ENCODE measurements at regions not wholly inside any gene's neighbourhood (a gene's known extent, or its start where the extent isn't known, plus 50 kb on each side); places are given as distances from the start of the nearest gene placed in this dataset.
"Not testable (repeated sequence)": the region's sequence is repeated elsewhere in the genome, so short reads cannot be mapped to it uniquely, and the experiment has no call there.

DNA sequence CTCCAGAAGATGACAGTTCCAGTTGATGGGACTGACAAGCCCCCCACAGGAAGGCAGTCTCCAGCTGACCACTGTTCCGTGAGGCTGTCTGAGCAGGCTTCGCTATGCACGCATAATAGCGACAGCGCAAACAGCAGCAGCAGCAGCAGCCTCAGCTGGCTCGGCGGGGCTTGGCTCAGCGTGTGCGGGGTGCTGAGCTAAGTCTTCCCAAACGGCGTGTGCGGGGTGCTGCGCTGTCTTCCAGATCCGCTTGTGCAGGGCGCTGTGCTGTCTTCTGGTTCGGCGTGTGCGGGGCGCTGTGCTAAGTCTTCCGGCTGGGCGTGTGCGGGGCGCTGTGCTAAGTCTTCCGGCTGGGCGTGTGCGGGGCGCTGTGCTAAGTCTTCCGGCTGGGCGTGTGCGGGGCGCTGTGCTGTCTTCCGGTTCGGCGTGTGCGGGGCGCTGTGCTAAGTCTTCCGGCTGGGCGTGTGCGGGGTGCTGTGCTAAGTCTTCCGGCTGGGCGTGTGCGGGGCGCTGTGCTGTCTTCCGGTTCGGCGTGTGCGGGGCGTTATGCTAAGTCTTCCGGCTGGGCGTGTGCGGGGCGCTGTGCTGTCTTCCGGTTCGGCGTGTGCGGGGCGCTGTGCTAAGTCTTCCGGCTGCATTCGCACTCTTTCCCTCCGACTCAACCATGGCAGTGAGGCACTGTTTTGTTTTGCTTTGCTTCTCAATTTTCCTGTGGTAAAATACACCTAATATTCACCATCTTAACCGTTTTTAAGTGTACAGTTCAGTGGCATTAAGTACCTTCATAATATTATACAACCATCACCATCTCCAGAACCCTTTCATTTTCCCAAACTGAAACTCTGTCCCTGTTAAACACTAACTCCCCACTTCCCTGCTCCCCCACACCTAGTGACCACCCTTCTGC, 156.1 kb downstream of the BMP7 start:
- not testable (repeated sequence) for DNase-seq

DNA sequence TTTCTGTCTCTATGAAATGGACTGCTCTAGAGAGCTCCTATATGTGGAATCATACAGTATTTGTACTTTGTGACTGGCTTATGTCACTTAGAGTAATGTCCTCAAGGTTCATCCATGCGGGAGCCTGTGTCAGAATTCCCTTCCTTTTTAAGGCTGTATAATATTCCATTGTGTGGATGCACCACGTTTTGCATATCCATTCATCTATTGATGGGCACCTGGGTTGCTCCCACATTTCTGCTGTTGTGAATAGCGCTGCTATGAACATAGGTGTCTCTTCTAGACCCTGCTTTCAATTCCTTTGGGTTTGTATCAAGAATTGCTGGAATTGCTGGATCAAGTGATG, 155.4 kb downstream of the BMP7 start:
- DNase-seq, result no peak

DNA sequence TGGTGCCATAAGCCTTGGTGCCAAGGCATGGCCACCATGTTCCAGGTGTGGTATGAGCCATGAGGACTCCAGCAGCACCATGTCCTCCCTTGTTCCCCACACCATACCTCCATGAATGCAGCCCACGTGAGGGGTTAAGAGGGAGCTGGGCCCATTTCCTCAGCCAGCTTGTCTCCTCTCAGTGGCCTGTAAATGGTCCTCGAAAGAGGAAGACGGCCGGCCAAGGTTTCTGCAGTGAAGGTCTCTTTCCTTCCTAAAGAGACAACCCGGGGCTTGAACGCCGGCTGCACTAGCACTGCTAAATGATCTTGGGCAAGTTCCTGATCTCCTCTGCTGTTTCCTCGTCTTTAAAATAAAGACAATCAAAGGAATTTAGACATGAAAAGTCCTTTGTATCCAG, 154.0 kb downstream of the BMP7 start:
- no peak for DNase-seq

DNA sequence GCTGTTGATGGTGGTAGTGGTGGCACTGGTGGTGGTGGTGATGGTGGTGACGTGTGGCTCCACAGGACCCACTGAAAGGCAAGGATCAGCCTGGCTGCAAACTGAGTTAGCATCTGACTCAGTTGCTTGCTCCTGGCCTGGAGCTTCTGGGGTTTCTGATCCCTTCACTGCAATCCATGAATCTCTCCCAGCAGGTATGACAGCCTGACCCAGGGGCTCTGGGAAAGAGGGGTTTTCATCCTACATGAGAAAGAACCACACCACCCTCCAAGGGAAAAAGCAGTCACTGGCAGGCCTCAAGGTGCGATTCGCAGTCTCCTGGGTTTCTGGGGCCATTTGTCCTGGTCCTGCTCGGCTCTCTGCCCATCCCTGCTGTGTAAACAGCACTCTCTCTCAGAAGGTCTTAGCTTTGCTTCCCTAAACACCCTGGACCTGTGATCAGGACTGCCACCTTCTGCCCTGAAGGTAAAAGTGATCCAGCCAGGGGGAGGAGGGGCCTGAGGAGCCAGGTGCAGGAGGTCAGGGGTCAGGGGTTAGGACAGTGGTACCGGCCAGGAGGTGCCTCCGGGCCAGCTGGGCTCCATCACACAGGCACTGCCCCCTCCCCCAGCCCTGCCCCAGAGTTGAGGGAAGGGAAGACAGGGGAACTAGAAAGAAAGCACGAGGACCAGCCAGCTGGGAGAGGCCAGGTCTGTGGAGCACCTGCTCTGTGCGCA, 152.0 kb downstream of the BMP7 start:
- DNase-seq, result no peak

DNA sequence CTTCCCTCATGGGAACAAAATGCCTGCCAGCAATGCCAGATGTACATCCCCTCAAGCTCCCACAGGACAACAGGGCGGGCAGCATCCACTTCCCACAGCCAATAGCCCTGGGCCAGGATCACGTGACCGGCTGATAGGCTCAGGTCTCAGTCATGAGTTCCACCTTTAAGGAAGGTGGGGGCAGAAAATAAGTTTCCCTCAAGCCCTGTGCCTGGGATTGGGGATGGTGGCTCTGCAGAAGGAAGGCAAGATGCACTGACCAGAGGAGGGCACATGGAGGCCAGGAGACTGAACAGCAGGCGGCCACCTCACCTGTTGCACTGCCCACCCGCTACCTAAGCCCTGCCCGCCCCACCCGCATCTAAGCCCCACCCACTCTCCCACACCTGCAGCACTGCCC, 149.1 kb downstream of the BMP7 start:
- DNase-seq, result no peak

DNA sequence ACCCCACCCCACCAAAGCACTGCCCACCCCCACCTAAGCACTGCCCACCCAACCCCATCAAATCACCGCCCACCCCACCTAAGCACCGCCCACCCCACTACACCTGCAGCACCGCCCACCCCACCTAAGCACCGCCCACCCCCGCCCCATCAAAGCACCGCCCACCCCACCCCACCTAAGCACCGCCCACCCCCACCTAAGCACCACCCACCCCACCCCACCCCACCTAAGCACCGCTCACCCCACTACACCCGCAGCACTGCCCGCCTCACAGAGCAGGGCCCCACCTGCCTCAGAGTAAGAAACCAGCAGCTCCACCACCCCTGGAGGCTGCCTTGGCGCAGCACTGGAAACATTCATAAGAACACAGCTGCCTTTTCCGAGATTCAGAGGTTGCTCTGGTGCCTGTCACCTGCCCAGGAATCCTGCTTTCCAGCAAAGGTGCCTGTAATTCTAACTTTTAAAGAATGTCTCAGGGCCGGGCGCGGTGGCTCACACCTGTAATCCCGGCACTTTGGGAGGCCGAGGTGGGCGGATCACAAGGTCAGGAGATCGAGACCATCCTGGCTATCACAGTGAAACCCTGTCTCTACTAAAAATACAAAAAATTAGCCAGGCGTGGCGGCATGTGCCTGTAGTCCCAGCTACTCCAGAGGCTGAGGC, 148.2 kb downstream of the BMP7 start:
- no peak for DNase-seq

All from SW 1271 (cell line).